ENCODE measurements at regions not wholly inside any gene's neighbourhood (a gene's known extent, or its start where the extent isn't known, plus 50 kb on each side); places are given as distances from the start of the nearest gene placed in this dataset.

DNA sequence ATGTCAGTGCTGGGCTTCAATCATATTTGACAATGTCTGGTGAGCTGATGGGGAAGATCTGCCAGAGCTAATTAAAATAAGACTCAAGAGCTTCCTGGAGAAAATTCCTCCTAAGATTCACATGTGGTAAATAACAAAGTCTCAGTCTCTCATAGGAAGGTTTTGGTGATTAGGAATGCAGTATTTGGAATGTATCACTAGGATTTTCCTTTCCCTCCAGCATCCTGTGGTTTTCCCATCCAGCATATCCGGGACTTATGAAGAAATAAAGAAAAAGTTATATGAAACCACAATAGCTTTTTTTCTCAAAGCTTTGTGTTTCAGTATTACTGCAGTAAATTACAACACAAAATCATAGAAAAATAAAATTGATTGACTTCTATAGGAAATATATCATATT, 1597.1 kb downstream of the ADGRL3 start:
- Histone ChIP-seq H3K4me3 (no peak overlapping the region), H3K27ac (no peak overlapping the region)

DNA sequence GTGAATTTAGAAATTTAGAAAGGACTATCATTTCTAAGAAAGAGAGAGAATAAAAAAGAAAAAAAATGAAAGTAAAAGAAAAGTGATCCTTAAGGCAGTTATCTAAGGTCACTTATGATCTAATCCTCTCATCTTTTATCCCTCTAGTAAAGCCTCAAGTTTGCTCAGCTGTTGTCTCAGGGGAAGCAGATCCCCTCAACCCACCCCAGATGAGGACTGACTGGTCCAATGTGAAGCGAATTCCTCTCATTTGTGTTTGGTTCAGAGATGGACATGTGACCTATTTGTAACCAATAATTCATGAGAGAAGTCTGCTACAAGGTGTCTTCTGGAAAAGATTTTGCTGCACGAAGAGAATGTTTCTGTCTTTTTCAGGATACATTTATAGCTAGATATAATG, 1591.3 kb downstream of the ADGRL3 start:
- intact Hi-C loops (cut with DNase I; ENCODE audit: low total_unique reads), result no loop called here
- no peak overlapping the region for H3K4me3 ChIP-seq
- no peaks in the 10 kb centered on the region for H3K9me3 ChIP-seq
- no peak for DNase-seq (ENCODE audit: low spot score in 2 of 2)
- no peaks in the 10 kb centered on the region for H3K4me1 ChIP-seq
- H3K27ac ChIP-seq, result no peak overlapping the region
- H3K36me3 ChIP-seq, result no peaks in the 10 kb centered on the region
- no peaks in the 10 kb centered on the region for H3K27me3 ChIP-seq
- TF ChIP-seq CTCF (IDR thresholded peaks at IDR 0.05) (no peak), POLR2AphosphoS5 (IDR thresholded peaks at IDR 0.05) (no peak), POLR2A (IDR thresholded peaks at IDR 0.05) (no peak)

More for the DNA sequence above, 1597.1 kb downstream of the ADGRL3 start:
- intact Hi-C loops (cut with DNase I; ENCODE audit: low total_unique reads), result no loop called here
- Histone ChIP-seq H3K4me1 (no peaks in the 10 kb centered on the region), H3K9me3 (no peaks in the 10 kb centered on the region), H3K27me3 (no peaks in the 10 kb centered on the region), H3K36me3 (no peaks in the 10 kb centered on the region)
- TF ChIP-seq POLR2A (IDR thresholded peaks at IDR 0.05) (no peak), POLR2AphosphoS5 (IDR thresholded peaks at IDR 0.05) (no peak), CTCF (IDR thresholded peaks at IDR 0.05) (no peak)
- DNase-seq (ENCODE audit: low spot score in 2 of 2), result no peak

GRCh38 chr4:62771983-62772557, 1571.9 kb downstream of the ADGRL3 start:
- Histone ChIP-seq H3K4me1 (no peaks in the 10 kb centered on the region), H3K36me3 (no peaks in the 10 kb centered on the region), H3K27ac (no peak overlapping the region), H3K4me3 (no peak overlapping the region), H3K27me3 (no peaks in the 10 kb centered on the region), H3K9me3 (no peaks in the 10 kb centered on the region)
- intact Hi-C loops (cut with DNase I; ENCODE audit: low total_unique reads), result no loop called here
- TF ChIP-seq CTCF (IDR thresholded peaks at IDR 0.05), result no peak
- TF ChIP-seq POLR2A (IDR thresholded peaks at IDR 0.05), result no peak
- no peak for TF ChIP-seq POLR2AphosphoS5 (IDR thresholded peaks at IDR 0.05)
- DNase-seq (ENCODE audit: low spot score in 2 of 2), result no peak

- Histone ChIP-seq H3K27me3 (no peaks in the 10 kb centered on the region), H3K4me1 (no peaks in the 10 kb centered on the region), H3K4me3 (no peak overlapping the region), H3K9me3 (no peaks in the 10 kb centered on the region), H3K27ac (no peak overlapping the region), H3K36me3 (no peaks in the 10 kb centered on the region)
- no peak for DNase-seq (ENCODE audit: low spot score in 2 of 2)
- intact Hi-C loops (cut with DNase I; ENCODE audit: low total_unique reads), result no loop called here
- no peak for TF ChIP-seq POLR2A (IDR thresholded peaks at IDR 0.05)
Observed at GRCh38 chr4:62740296-62740695, 1540.2 kb downstream of the ADGRL3 start.

DNA sequence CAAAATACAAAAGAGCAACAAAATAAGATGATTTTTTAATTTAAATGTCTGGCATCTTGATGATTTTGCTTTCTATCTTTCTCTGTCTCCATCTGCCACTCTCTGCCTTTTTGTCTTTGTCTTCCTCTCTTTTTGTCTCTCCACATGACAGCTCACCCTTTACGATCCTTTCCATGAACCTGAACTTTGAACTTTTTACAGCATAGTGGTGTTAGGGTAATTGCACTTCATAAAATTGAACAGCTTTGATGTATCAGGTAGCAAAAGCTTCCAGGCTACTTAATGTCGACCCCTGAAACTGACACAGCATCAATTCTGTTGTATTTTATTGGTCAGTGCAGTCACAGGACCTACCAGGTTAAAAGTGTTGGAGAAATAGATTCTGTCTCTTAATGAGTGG, 1517.0 kb downstream of the ADGRL3 start:
- no peak for DNase-seq (ENCODE audit: low spot score in 2 of 2)
- no peaks in the 10 kb centered on the region for H3K9me3 ChIP-seq
- H3K27ac ChIP-seq, result no peak overlapping the region
- TF ChIP-seq CTCF (IDR thresholded peaks at IDR 0.05), result no peak
- TF ChIP-seq POLR2A (IDR thresholded peaks at IDR 0.05), result no peak
- TF ChIP-seq POLR2AphosphoS5 (IDR thresholded peaks at IDR 0.05), result no peak
- intact Hi-C loops (cut with DNase I; ENCODE audit: low total_unique reads), result no loop called here
- no peaks in the 10 kb centered on the region for H3K4me1 ChIP-seq
- H3K36me3 ChIP-seq, result no peaks in the 10 kb centered on the region
- H3K4me3 ChIP-seq, result no peak overlapping the region
- no peaks in the 10 kb centered on the region for H3K27me3 ChIP-seq

DNA sequence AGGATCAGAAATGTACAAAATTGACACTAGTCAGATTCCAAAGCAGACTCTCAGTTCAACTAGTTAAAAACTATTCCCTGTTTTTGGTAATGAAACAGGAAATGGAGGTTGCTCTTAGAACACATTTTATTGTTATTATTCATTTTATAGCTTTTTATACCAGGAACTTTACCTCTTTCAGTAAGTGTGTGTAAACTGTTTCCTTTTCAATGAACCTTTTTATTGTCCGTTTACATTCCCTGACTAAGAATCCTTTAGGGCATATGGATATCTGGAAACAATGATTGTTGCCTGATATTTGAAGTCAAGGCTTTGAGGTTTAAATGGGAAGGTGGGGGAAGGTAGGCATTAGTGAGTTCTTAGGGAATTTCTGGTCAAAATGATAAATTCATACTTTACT, 1511.4 kb downstream of the ADGRL3 start:
- Histone ChIP-seq H3K36me3 (no peaks in the 10 kb centered on the region), H3K27me3 (no peaks in the 10 kb centered on the region), H3K4me3 (no peak overlapping the region), H3K27ac (no peak overlapping the region), H3K4me1 (no peaks in the 10 kb centered on the region), H3K9me3 (no peaks in the 10 kb centered on the region)
- TF ChIP-seq POLR2AphosphoS5 (IDR thresholded peaks at IDR 0.05) (no peak), CTCF (IDR thresholded peaks at IDR 0.05) (no peak)
- no peak for DNase-seq (ENCODE audit: low spot score in 2 of 2)
- intact Hi-C loops (cut with DNase I; ENCODE audit: low total_unique reads), result no loop called here
